ENCODE measurements at regions not wholly inside any gene's neighbourhood (a gene's known extent, or its start where the extent isn't known, plus 50 kb on each side); places are given as distances from the start of the nearest gene placed in this dataset.

GRCh38 chrX:35357656-35358055 lies 415.1 kb downstream of the FAM47B start:
- TF ChIP-seq CTCF (conservative IDR thresholded peaks at IDR 0.05; ENCODE audit: low read depth, low read length) (no peak), EZH2 (IDR thresholded peaks at IDR 0.05; ENCODE audit: borderline replicate concordance, low read depth, low read length, poor library complexity, severe bottlenecking) (no peak)
